ENCODE measurements at regions not wholly inside any gene's neighbourhood (a gene's known extent, or its start where the extent isn't known, plus 50 kb on each side); places are given as distances from the start of the nearest gene placed in this dataset.

DNA sequence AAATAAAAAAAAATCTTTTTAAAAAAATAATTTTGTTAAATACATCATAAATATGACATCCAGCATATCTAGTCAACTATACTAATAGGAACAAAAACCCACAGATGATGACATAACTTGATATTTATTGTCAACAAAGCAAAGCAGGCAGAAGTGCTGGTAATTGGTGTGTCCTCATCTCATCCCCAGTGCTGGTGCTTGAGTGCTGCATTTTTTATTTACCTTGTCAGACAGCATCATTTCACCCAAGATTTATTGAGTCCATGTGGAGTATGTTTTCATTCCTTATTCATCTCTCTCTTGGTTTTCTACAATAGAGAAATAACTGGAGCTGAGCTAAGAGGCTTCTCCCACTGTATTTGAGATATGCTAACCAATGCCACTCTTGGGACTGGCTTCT is 191.6 kb upstream of the SLC14A2 start:
- TF ChIP-seq, protein P1, sequence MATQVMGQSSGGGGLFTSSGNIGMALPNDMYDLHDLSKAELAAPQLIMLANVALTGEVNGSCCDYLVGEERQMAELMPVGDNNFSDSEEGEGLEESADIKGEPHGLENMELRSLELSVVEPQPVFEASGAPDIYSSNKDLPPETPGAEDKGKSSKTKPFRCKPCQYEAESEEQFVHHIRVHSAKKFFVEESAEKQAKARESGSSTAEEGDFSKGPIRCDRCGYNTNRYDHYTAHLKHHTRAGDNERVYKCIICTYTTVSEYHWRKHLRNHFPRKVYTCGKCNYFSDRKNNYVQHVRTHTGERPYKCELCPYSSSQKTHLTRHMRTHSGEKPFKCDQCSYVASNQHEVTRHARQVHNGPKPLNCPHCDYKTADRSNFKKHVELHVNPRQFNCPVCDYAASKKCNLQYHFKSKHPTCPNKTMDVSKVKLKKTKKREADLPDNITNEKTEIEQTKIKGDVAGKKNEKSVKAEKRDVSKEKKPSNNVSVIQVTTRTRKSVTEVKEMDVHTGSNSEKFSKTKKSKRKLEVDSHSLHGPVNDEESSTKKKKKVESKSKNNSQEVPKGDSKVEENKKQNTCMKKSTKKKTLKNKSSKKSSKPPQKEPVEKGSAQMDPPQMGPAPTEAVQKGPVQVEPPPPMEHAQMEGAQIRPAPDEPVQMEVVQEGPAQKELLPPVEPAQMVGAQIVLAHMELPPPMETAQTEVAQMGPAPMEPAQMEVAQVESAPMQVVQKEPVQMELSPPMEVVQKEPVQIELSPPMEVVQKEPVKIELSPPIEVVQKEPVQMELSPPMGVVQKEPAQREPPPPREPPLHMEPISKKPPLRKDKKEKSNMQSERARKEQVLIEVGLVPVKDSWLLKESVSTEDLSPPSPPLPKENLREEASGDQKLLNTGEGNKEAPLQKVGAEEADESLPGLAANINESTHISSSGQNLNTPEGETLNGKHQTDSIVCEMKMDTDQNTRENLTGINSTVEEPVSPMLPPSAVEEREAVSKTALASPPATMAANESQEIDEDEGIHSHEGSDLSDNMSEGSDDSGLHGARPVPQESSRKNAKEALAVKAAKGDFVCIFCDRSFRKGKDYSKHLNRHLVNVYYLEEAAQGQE (IDR thresholded peaks at IDR 0.05; ENCODE audit: low read depth), result no peak
- TF ChIP-seq POLR2A (IDR thresholded peaks at IDR 0.05; ENCODE audit: borderline replicate concordance, extremely low read depth, insufficient read depth, insufficient read length), result no peak
- no peak for TF ChIP-seq RAD21 (IDR thresholded peaks at IDR 0.05; ENCODE audit: low read depth)
- TF ChIP-seq, protein P2, sequence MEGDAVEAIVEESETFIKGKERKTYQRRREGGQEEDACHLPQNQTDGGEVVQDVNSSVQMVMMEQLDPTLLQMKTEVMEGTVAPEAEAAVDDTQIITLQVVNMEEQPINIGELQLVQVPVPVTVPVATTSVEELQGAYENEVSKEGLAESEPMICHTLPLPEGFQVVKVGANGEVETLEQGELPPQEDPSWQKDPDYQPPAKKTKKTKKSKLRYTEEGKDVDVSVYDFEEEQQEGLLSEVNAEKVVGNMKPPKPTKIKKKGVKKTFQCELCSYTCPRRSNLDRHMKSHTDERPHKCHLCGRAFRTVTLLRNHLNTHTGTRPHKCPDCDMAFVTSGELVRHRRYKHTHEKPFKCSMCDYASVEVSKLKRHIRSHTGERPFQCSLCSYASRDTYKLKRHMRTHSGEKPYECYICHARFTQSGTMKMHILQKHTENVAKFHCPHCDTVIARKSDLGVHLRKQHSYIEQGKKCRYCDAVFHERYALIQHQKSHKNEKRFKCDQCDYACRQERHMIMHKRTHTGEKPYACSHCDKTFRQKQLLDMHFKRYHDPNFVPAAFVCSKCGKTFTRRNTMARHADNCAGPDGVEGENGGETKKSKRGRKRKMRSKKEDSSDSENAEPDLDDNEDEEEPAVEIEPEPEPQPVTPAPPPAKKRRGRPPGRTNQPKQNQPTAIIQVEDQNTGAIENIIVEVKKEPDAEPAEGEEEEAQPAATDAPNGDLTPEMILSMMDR (IDR thresholded peaks at IDR 0.05 in 2 of 3, conservative IDR thresholded peaks at IDR 0.05 in 1 of 3; ENCODE audit: borderline replicate concordance in 1 of 3, insufficient read depth in 1 of 3, low read depth in 2 of 3, low read length in 2 of 3), result no peak
- TF ChIP-seq EZH2phosphoT487 (IDR thresholded peaks at IDR 0.05; ENCODE audit: borderline replicate concordance), result no peak
- TF ChIP-seq, protein P3, sequence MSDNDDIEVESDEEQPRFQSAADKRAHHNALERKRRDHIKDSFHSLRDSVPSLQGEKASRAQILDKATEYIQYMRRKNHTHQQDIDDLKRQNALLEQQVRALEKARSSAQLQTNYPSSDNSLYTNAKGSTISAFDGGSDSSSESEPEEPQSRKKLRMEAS (IDR thresholded peaks at IDR 0.05), result no peak
- TF ChIP-seq CEBPB (IDR thresholded peaks at IDR 0.05; ENCODE audit: low read depth), result no peak
- no peak for TF ChIP-seq EZH2 (IDR thresholded peaks at IDR 0.05)
- TF ChIP-seq SP1 (IDR thresholded peaks at IDR 0.05; ENCODE audit: low read depth), result no peak
- no peak for TF ChIP-seq POLR2AphosphoS5 (IDR thresholded peaks at IDR 0.05; ENCODE audit: low read depth, low read length)
- TF ChIP-seq, protein P4, sequence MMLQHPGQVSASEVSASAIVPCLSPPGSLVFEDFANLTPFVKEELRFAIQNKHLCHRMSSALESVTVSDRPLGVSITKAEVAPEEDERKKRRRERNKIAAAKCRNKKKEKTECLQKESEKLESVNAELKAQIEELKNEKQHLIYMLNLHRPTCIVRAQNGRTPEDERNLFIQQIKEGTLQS (IDR thresholded peaks at IDR 0.05), result no peak
- no peak for TF ChIP-seq ELF1 (IDR thresholded peaks at IDR 0.05; ENCODE audit: borderline replicate concordance, low read depth)
- TF ChIP-seq, protein P5, sequence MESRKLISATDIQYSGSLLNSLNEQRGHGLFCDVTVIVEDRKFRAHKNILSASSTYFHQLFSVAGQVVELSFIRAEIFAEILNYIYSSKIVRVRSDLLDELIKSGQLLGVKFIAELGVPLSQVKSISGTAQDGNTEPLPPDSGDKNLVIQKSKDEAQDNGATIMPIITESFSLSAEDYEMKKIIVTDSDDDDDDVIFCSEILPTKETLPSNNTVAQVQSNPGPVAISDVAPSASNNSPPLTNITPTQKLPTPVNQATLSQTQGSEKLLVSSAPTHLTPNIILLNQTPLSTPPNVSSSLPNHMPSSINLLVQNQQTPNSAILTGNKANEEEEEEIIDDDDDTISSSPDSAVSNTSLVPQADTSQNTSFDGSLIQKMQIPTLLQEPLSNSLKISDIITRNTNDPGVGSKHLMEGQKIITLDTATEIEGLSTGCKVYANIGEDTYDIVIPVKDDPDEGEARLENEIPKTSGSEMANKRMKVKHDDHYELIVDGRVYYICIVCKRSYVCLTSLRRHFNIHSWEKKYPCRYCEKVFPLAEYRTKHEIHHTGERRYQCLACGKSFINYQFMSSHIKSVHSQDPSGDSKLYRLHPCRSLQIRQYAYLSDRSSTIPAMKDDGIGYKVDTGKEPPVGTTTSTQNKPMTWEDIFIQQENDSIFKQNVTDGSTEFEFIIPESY (IDR thresholded peaks at IDR 0.05; ENCODE audit: extremely low read depth, insufficient replicate concordance, low read length), result no peak
